ENCODE measurements at regions not wholly inside any gene's neighbourhood (a gene's known extent, or its start where the extent isn't known, plus 50 kb on each side); places are given as distances from the start of the nearest gene placed in this dataset.

- DNase-seq: no peak
Measured at GRCh38 chr1:188240772-188241406, 1412.1 kb downstream of the PLA2G4A start.

DNA sequence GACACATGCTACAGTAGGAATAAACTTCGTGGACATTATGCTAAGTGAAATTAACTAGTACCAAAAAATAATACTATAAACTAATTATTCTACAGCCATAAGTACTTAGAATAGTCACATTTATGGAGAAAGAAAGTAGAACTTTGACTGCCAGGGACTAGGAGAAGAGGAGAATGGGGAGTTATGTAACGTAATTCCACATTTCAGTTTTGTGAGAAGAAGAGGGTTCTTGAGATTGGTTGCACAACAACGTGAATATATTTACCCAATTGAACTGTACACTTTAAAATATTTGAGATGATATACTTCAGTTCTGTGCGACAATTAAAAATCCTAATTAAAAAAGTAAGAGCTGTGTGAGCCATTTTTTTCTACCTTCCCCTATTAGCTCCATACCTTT lies 1412.9 kb downstream of the PLA2G4A start:
- DNase-seq: no peak

- DNase-seq: no peak
Measured at GRCh38 chr1:188243456-188243855, 1414.7 kb downstream of the PLA2G4A start.

GRCh38 chr1:188244681-188245080 lies 1415.9 kb downstream of the PLA2G4A start:
- no peak for DNase-seq

- no peak for DNase-seq
Measured at GRCh38 chr1:188247255-188247654, 1418.5 kb downstream of the PLA2G4A start.

- no peak for DNase-seq
Measured at GRCh38 chr1:188249811-188250210, 1421.1 kb downstream of the PLA2G4A start.

GRCh38 chr1:188251036-188251435 lies 1422.3 kb downstream of the PLA2G4A start:
- no peak for DNase-seq

- DNase-seq: no peak
Measured at GRCh38 chr1:188261849-188262248, 1433.1 kb downstream of the PLA2G4A start.

DNA sequence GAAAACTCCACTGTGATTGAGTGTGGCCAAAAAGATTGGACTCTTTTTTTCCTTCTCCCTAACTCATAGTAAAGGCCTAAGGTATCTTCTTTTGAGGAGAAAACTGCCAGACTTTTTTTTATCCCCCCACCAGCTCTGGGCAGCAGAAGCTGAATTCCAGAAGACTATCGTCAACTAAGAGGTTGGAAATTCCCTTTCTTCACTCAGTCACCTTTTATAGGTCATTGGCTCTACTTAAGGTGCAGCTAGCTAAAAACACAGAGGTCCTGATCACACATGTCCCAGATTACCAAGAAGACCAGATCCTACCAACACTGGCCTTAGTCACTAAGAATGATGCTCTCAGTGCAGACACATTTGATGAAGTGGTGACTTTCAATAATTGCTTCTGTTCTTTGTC lies 1441.2 kb downstream of the PLA2G4A start:
- DNase-seq: no peak

- no peak for DNase-seq
Measured at GRCh38 chr1:188270497-188270896, 1441.7 kb downstream of the PLA2G4A start.

DNA sequence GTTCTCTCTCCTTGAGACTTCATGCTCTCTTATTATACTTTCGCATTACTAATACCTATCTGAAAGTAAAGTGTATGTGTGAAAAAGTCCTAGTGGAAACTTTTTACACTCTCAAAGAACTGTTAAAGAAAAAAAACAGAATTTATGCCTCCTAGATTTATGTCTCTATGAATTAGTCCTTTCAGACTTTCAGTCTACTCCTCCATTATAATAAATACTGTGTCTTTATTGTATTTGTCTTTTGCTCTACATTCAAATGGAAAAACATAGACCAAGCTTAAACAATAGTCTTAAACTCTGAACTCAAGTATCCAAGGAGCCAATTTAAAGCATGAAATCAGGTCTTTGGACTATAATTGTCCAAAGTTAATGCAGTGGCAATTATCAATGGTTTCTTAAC lies 1449.0 kb downstream of the PLA2G4A start:
- DNase-seq: no peak

GRCh38 chr1:188281921-188282320 lies 1453.2 kb downstream of the PLA2G4A start:
- DNase-seq: no peak

DNA sequence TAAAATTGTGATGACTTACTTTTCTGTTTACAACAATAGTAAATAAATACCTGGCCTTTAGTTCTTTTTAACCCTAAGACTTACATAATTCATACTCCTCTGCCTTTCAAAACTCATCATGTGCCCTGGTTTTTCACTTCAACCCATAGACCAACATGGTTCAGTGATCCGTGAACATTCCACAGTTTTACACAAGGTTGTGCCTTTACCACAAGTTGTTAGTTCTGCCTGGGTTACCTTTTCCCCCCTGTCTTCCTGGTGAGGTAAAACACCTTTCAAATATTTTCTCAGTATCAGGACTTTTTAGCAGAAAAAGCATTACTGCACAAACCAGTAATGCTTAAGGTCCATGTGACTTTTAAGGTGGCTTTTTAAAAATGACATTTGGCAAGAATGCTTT lies 1466.4 kb downstream of the PLA2G4A start:
- DNase-seq: no peak

- DNase-seq: no peak
Measured at GRCh38 chr1:188302746-188303145, 1474.0 kb downstream of the PLA2G4A start.

DNA sequence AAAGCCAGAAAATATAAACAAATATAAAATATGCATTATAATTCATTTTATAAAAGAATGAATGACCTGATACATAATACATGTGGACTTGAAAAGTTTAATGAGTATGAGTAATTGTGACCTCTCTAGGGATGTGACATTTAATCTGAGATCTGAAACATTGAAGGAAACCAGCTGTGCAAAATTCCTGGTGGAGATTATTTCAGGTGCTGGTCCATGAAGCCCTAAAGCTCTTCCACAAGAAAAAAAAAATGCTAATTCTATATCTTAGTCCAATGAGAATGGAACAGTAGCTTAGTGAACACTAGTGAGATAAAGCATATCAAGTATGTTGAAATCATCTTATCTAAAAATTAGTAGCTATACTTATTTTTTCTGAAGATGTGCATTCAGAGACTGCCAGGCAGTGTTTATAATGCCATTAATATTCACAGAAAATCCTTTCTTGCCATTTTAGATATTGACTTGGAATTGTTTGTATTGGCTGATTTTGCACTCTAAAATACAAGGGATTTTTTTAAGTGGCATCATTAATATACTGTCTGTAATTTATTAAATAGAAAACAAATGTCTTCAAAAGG lies 1485.9 kb downstream of the PLA2G4A start:
- DNase-seq: no peak

GRCh38 chr1:188317894-188318293 lies 1489.1 kb downstream of the PLA2G4A start:
- no peak for DNase-seq

- no peak for DNase-seq
Measured at GRCh38 chr1:188325211-188325610, 1496.5 kb downstream of the PLA2G4A start.

DNA sequence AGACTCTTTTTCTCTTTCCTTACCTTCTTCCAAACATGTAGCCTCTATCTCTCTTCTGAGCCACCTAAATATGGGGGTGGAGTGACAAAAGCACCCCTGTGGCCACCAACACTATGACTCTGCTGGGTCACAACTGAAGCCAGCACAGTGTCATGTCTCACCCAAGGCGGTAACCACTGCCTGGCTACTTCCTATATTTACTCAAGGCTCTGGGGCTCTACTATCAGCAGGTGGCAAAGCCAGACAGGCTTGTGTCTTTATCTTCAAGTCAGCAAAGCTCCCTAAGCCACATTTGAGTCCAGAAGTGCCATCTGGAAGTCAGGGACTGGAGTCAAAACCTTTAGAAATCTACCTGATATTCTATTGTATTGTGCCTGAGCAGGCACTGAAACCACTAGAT lies 1515.2 kb downstream of the PLA2G4A start:
- no peak for DNase-seq

DNA sequence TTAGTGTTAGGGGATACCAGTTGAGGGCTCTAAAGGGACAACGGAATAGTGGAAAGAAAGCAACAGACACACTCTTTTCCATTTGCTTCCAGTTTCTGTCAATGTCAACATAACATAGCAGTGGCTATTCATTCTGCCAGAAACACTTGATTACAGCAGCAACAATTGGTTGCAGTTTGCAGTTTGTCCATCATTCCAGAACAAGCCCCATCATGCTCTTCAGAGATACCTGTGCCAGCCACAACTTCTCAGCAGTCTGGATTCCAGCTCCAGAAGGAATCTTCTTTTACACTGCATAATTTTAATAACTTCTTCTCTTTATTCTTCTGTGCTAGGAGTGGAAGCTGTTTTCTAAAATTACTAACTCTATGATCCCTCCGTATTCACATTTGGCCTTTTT lies 1521.4 kb downstream of the PLA2G4A start:
- DNase-seq: no peak

- no peak for DNase-seq
Measured at GRCh38 chr1:188355082-188355481, 1526.3 kb downstream of the PLA2G4A start.

DNA sequence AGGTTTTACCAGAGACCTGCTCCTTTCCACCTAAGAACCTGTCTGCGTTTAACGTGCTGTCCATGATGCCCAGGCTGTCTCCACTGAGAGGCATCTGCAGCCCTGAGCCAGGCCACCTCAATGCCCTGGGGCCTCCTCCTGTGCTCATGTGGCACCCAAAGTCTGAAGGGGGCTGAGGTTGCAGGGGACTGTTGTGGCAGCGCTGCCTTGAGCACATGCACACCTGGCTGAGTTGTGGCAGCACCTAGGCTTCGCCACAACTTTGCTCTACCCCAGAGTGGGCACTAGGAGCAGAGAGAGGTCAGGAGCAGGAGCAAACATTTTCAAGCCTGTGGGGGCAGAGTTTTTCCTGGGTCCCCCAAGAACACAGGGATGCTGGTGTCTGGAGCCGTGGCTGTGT lies 1527.1 kb downstream of the PLA2G4A start:
- no peak for DNase-seq

- no peak for DNase-seq
Measured at GRCh38 chr1:188359315-188359714, 1530.6 kb downstream of the PLA2G4A start.

GRCh38 chr1:188363943-188364342 lies 1535.2 kb downstream of the PLA2G4A start:
- no peak for DNase-seq

GRCh38 chr1:188364927-188365449 lies 1536.2 kb downstream of the PLA2G4A start:
- DNase-seq: no peak

- DNase-seq: no peak
Measured at GRCh38 chr1:188365874-188366273, 1537.1 kb downstream of the PLA2G4A start.
